Right atrium auricular region (tissue), 2 donors: ENCODE measurements at regions not wholly inside any gene's neighbourhood (a gene's known extent, or its start where the extent isn't known, plus 50 kb on each side); places are given as distances from the start of the nearest gene placed in this dataset.

Experiments used
- DNase-seq: peaks from one replicate; pipeline ENCODE4 v3.0.0-alpha.2; 2019; ENCODE audit warnings: low spot score
- H3K27ac ChIP-seq, 2 donors: fragments of 200-600 bp; sonication (generic); 1 replicate in 1 of 2; 2 replicates in 1 of 2; pipeline ENCODE4 v1.5.1; 2016 to 2019
- H3K27me3 ChIP-seq, 2 donors: fragments of 200-600 bp; sonication (generic); one replicate each; pipeline versions ENCODE4 v1.5.1 to v1.6.0; 2017 to 2019
- H3K36me3 ChIP-seq: fragments of 200-600 bp; sonication (generic); one replicate; pipeline ENCODE4 v1.5.1; 2016
- H3K4me1 ChIP-seq, 2 donors: fragments of 200-600 bp; sonication (generic); one replicate each; pipeline versions ENCODE4 v1.5.1 to v1.6.0; 2017 to 2019
- H3K4me3 ChIP-seq, 2 donors: fragments of 200-600 bp; sonication (generic); 1 replicate in 1 of 2; 2 replicates in 1 of 2; pipeline ENCODE4 v1.5.1; 2017 to 2019; ENCODE audit warnings: mild to moderate bottlenecking in 1 of 2, moderate library complexity in 1 of 2
- H3K9me3 ChIP-seq, 2 donors: fragments of 200-600 bp; sonication (generic); one replicate each; pipeline ENCODE4 v1.5.1; 2019
- CTCF ChIP-seq, 2 donors: fragments of 200-600 bp; sonication (generic); IDR thresholded peaks; one replicate each; pipeline ENCODE4 v1.5.1; 2019; ENCODE audit warnings: antibody characterized with exemption in 2 of 2

GRCh38 chr3:81958972-81959640 lies 197.7 kb upstream of the GBE1 start:
- Histone ChIP-seq H3K4me1 (no peaks in the 10 kb centered on the region), H3K9me3 (no peaks in the 10 kb centered on the region), H3K36me3 (no peaks in the 10 kb centered on the region), H3K27ac (no peak overlapping the region), H3K4me3 (no peak overlapping the region), H3K27me3 (no peaks in the 10 kb centered on the region)
- no peak for DNase-seq
- no peak for TF ChIP-seq CTCF (IDR thresholded peaks at IDR 0.05)

GRCh38 chr3:81955878-81956277 lies 194.4 kb upstream of the GBE1 start:
- Histone ChIP-seq H3K4me1 (no peaks in the 10 kb centered on the region), H3K27me3 (no peaks in the 10 kb centered on the region), H3K36me3 (no peaks in the 10 kb centered on the region), H3K9me3 (no peaks in the 10 kb centered on the region), H3K27ac (no peak overlapping the region), H3K4me3 (no peak overlapping the region)
- no peak for DNase-seq
- no peak for TF ChIP-seq CTCF (IDR thresholded peaks at IDR 0.05)

- H3K4me3 ChIP-seq: no peak overlapping the region
- H3K27me3 ChIP-seq: no peaks in the 10 kb centered on the region
- no peaks in the 10 kb centered on the region for H3K36me3 ChIP-seq
- H3K27ac ChIP-seq: no peak overlapping the region
- no peak for DNase-seq
- no peaks in the 10 kb centered on the region for H3K4me1 ChIP-seq
- no peak for TF ChIP-seq CTCF (IDR thresholded peaks at IDR 0.05)
- H3K9me3 ChIP-seq: no peaks in the 10 kb centered on the region
Observed at GRCh38 chr3:81953111-81953510, 191.7 kb upstream of the GBE1 start.

- Histone ChIP-seq H3K27me3 (no peaks in the 10 kb centered on the region), H3K9me3 (no peaks in the 10 kb centered on the region), H3K4me3 (no peak overlapping the region), H3K36me3 (no peaks in the 10 kb centered on the region), H3K4me1 (no peaks in the 10 kb centered on the region), H3K27ac (no peak overlapping the region)
- no peak for DNase-seq
- TF ChIP-seq CTCF (IDR thresholded peaks at IDR 0.05): no peak
Observed at GRCh38 chr3:81952141-81952540, 190.7 kb upstream of the GBE1 start.

- DNase-seq: no peak
- Histone ChIP-seq H3K27ac (no peak overlapping the region), H3K4me3 (no peak overlapping the region), H3K36me3 (no peaks in the 10 kb centered on the region), H3K27me3 (no peaks in the 10 kb centered on the region), H3K9me3 (no peaks in the 10 kb centered on the region), H3K4me1 (no peaks in the 10 kb centered on the region)
- no peak for TF ChIP-seq CTCF (IDR thresholded peaks at IDR 0.05)
Observed at GRCh38 chr3:81951636-81952035, 190.2 kb upstream of the GBE1 start.

GRCh38 chr3:81951106-81951505 lies 189.7 kb upstream of the GBE1 start:
- no peak for TF ChIP-seq CTCF (IDR thresholded peaks at IDR 0.05)
- no peaks in the 10 kb centered on the region for H3K27me3 ChIP-seq
- DNase-seq: no peak
- H3K27ac ChIP-seq: no peak overlapping the region
- no peak overlapping the region for H3K4me3 ChIP-seq
- H3K9me3 ChIP-seq: no peaks in the 10 kb centered on the region
- no peaks in the 10 kb centered on the region for H3K4me1 ChIP-seq
- no peaks in the 10 kb centered on the region for H3K36me3 ChIP-seq
